ENCODE measurements at regions not wholly inside any gene's neighbourhood (a gene's known extent, or its start where the extent isn't known, plus 50 kb on each side); places are given as distances from the start of the nearest gene placed in this dataset.

- TF ChIP-seq, protein P1, sequence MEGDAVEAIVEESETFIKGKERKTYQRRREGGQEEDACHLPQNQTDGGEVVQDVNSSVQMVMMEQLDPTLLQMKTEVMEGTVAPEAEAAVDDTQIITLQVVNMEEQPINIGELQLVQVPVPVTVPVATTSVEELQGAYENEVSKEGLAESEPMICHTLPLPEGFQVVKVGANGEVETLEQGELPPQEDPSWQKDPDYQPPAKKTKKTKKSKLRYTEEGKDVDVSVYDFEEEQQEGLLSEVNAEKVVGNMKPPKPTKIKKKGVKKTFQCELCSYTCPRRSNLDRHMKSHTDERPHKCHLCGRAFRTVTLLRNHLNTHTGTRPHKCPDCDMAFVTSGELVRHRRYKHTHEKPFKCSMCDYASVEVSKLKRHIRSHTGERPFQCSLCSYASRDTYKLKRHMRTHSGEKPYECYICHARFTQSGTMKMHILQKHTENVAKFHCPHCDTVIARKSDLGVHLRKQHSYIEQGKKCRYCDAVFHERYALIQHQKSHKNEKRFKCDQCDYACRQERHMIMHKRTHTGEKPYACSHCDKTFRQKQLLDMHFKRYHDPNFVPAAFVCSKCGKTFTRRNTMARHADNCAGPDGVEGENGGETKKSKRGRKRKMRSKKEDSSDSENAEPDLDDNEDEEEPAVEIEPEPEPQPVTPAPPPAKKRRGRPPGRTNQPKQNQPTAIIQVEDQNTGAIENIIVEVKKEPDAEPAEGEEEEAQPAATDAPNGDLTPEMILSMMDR (optimal IDR thresholded peaks at IDR 0.05 in 1 of 3, IDR thresholded peaks at IDR 0.05 in 1 of 3, conservative IDR thresholded peaks at IDR 0.05 in 1 of 3; ENCODE audit: extremely low read depth in 1 of 3, insufficient read depth in 2 of 3, low read length in 3 of 3), result no peak
- no peak for TF ChIP-seq EZH2 (IDR thresholded peaks at IDR 0.05; ENCODE audit: low read length)
Observed at GRCh38 chr5:145280806-145281205, 554.3 kb downstream of the PRELID2 start.

Data from keratinocyte (primary cell).